GM19328 (cell line): ENCODE measurements at regions not wholly inside any gene's neighbourhood (a gene's known extent, or its start where the extent isn't known, plus 50 kb on each side); places are given as distances from the start of the nearest gene placed in this dataset.
"Not testable (repeated sequence)": the region's sequence is repeated elsewhere in the genome, so short reads cannot be mapped to it uniquely, and the experiment has no call there.

Experiments
- ATAC-seq: cut with Tn5 transposase; IDR thresholded peaks from one replicate; pipeline ENCODE4 v1.9.1; 2021; ENCODE audit warnings: mild to moderate bottlenecking, moderate library complexity; ENCODE audit not compliant: unreplicated experiment

- ATAC-seq: no peak
Measured at GRCh38 chr2:47728551-47728950, 54.4 kb upstream of the MSH6 start.

- no peak for ATAC-seq
Measured at GRCh38 chr2:47727956-47728355, 55.0 kb upstream of the MSH6 start.

GRCh38 chr2:47726978-47727377 lies 56.0 kb upstream of the MSH6 start:
- ATAC-seq: not testable (repeated sequence)

GRCh38 chr2:47725808-47726207 lies 57.1 kb upstream of the MSH6 start:
- no peak for ATAC-seq

- peak; percentile 84 for ATAC-seq
Measured at GRCh38 chr2:47724221-47724981, 58.5 kb upstream of the MSH6 start.

- ATAC-seq: no peak
Measured at GRCh38 chr2:47721296-47721695, 61.6 kb upstream of the MSH6 start.

GRCh38 chr2:47720559-47720958 lies 62.4 kb upstream of the MSH6 start:
- no peak for ATAC-seq

- ATAC-seq: no peak
Measured at GRCh38 chr2:47720036-47720435, 62.9 kb upstream of the MSH6 start.

GRCh38 chr2:47719099-47719498 lies 63.8 kb upstream of the MSH6 start:
- no peak for ATAC-seq

GRCh38 chr2:47716307-47716706 lies 66.6 kb upstream of the MSH6 start:
- not testable (repeated sequence) for ATAC-seq

- no peak for ATAC-seq
Measured at GRCh38 chr2:47715552-47715951, 67.4 kb upstream of the MSH6 start.

GRCh38 chr2:47708801-47709499 lies 74.0 kb upstream of the MSH6 start:
- no peak for ATAC-seq

- no peak for ATAC-seq
Measured at GRCh38 chr2:47704287-47704686, 78.7 kb upstream of the MSH6 start.

- ATAC-seq: no peak
Measured at GRCh38 chr2:47699533-47700215, 83.3 kb upstream of the MSH6 start.

GRCh38 chr2:47698436-47698972 lies 84.4 kb upstream of the MSH6 start:
- not testable (repeated sequence) for ATAC-seq

GRCh38 chr2:47697681-47698435 lies 85.1 kb upstream of the MSH6 start:
- not testable (repeated sequence) for ATAC-seq

GRCh38 chr2:47697000-47697601 lies 85.8 kb upstream of the MSH6 start:
- peak; percentile 57 for ATAC-seq

- no peak for ATAC-seq
Measured at GRCh38 chr2:47696478-47696831, 86.5 kb upstream of the MSH6 start.

GRCh38 chr2:47695800-47696477 lies 87.0 kb upstream of the MSH6 start:
- no peak for ATAC-seq

- not testable (repeated sequence) for ATAC-seq
Measured at GRCh38 chr2:47694451-47694850, 88.5 kb upstream of the MSH6 start.
